Activated CD4-positive, alpha-beta T cell treated with anti-CD3 and anti-CD28 coated beads, Interleukin-2, Interleukin-6, amounts not matched to agents 100 ng/mL and 50 ng/mL, durations not matched to agents 16 hours and 8 hours (primary cell): ENCODE measurements at regions not wholly inside any gene's neighbourhood (a gene's known extent, or its start where the extent isn't known, plus 50 kb on each side); places are given as distances from the start of the nearest gene placed in this dataset.
"Not testable (repeated sequence)": the region's sequence is repeated elsewhere in the genome, so short reads cannot be mapped to it uniquely, and the experiment has no call there.

Source experiments
- DNase-seq: peaks from one replicate; pipeline ENCODE4 v3.0.0-alpha.2; 2020

- no peak for DNase-seq
Measured at GRCh38 chr3:177610686-177611633, 413.7 kb upstream of the TBL1XR1 start.

- DNase-seq, result no peak
Measured at GRCh38 chr3:177611752-177612334, 414.6 kb upstream of the TBL1XR1 start.

- DNase-seq, result no peak
Measured at GRCh38 chr3:177613901-177614300, 416.6 kb upstream of the TBL1XR1 start.

GRCh38 chr3:177615015-177615414, 417.7 kb upstream of the TBL1XR1 start:
- DNase-seq, result no peak

GRCh38 chr3:177618873-177619733, 421.8 kb upstream of the TBL1XR1 start:
- DNase-seq, result no peak

- no peak for DNase-seq
Measured at GRCh38 chr3:177620073-177620472, 422.8 kb upstream of the TBL1XR1 start.

- DNase-seq, result no peak
Measured at GRCh38 chr3:177622520-177622919, 425.2 kb upstream of the TBL1XR1 start.

GRCh38 chr3:177622982-177623617, 425.8 kb upstream of the TBL1XR1 start:
- DNase-seq, result no peak

GRCh38 chr3:177624528-177625495, 427.5 kb upstream of the TBL1XR1 start:
- DNase-seq, result no peak

- no peak for DNase-seq
Measured at GRCh38 chr3:177626045-177626444, 428.8 kb upstream of the TBL1XR1 start.

GRCh38 chr3:177628095-177628719, 430.9 kb upstream of the TBL1XR1 start:
- not testable (repeated sequence) for DNase-seq

- no peak for DNase-seq
Measured at GRCh38 chr3:177629276-177629675, 432.0 kb upstream of the TBL1XR1 start.

GRCh38 chr3:177633671-177634207, 436.5 kb upstream of the TBL1XR1 start:
- DNase-seq, result no peak

GRCh38 chr3:177635601-177636106, 438.4 kb upstream of the TBL1XR1 start:
- DNase-seq, result not testable (repeated sequence)

- DNase-seq, result no peak
Measured at GRCh38 chr3:177640319-177640965, 443.2 kb upstream of the TBL1XR1 start.

GRCh38 chr3:177641206-177641605, 443.9 kb upstream of the TBL1XR1 start:
- DNase-seq, result no peak

GRCh38 chr3:177642042-177642803, 444.9 kb upstream of the TBL1XR1 start:
- no peak for DNase-seq

- DNase-seq, result no peak
Measured at GRCh38 chr3:177642804-177643125, 445.5 kb upstream of the TBL1XR1 start.

GRCh38 chr3:177646749-177647148, 449.5 kb upstream of the TBL1XR1 start:
- DNase-seq, result peak; percentile 39
